ENCODE measurements at regions not wholly inside any gene's neighbourhood (a gene's known extent, or its start where the extent isn't known, plus 50 kb on each side); places are given as distances from the start of the nearest gene placed in this dataset.

DNA sequence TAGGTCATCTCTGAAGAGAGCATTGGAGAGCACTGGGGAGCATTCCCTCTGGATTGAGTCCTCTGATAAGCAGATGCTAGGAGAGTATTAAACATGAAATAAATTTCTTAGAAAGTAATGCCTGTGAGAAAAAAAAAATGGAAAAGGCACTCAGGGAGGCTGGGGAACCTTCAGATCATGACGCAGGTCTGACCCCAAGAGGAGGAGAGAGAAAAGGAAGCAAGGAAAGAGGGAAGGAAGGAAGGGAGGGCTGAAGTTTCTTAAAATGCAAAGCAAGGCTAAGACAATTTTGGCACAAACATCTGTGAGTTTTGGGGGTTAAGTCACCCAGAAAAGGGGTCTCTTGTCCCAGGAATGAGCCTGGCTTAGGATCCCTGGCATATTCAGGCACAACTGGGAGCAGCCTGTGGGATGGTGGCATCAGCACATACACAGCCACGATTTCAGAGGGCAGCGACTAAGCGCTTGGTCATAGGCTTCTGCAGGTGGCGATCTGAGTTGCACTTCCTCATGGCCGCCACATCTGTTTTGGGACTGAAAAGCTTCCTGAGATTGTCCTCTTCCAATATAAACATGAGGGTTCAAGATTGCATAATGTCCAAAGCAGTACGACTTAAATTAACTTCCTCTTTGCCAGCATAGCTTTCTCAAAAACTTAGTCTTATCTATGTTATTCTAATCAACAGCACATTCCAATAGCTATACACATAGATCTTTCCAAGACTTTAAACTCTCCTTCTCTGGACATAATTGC lies 692.7 kb downstream of the DNAH5 start:
- Mint-ChIP-seq H3K4me3 (no peak overlapping the region), H3K27me3 (ENCODE audit: low read depth in 3 of 3) (peaks cover 0 to 1% (median 0%) of the 10 kb centered on the region in 3 donors), H3K9me3 (peaks cover 0 to 13% (median 0%) of the 10 kb centered on the region in 6 donors), H3K27ac (no peak overlapping the region), H3K4me1 (no peaks in the 10 kb centered on the region), H3K36me3 (no peaks in the 10 kb centered on the region)
- DNase-seq: no peak

DNA sequence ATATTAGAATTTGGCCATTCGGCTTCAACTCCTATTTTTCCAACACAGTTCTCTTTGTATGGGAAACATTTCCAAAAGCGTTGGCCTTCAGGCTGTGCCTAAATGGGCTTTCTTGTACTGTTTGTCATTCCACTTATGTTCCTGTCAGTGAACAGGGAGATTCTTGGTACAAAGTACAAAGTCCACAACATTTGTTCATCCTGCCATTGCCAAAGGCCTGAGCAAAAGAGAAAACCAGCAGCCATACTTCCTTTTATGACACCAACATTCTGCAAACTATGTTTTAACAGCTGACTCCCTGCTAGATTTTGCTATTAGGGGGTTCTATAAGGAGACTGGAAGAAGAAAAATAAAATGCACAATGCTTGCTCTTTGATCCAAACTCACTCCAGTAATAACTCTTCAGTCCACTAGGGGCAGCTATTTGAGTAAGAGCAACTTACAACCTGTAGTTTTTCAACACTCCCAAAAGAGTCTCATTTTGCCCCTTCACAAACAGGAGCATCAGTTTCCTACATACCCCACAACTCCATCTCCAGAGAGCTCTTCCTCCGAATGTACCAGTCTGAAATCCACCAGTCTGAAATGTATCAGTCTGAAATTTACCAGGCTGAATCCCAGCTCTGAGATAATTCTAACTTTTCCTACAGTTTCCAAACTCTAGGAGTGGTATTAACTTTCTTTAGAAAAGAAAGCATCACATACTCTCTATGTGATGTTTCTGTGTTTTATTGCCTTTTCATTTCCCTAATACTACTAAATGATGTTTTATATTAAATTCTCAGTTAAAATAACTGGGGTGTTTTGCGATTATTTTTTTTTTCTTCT lies 693.8 kb downstream of the DNAH5 start:
- Mint-ChIP-seq H3K4me3 (no peak overlapping the region), H3K27ac (no peak overlapping the region), H3K4me1 (no peaks in the 10 kb centered on the region), H3K27me3 (ENCODE audit: low read depth in 3 of 3) (peaks cover 0 to 1% (median 0%) of the 10 kb centered on the region in 3 donors), H3K9me3 (peaks cover 0 to 11% (median 0%) of the 10 kb centered on the region in 6 donors), H3K36me3 (no peaks in the 10 kb centered on the region)
- no peak for DNase-seq

GRCh38 chr5:13249854-13250253 lies 694.6 kb downstream of the DNAH5 start:
- Mint-ChIP-seq H3K9me3 (peaks cover 0 to 11% (median 0%) of the 10 kb centered on the region in 6 donors), H3K27ac (no peak overlapping the region), H3K4me1 (no peaks in the 10 kb centered on the region), H3K27me3 (ENCODE audit: low read depth in 3 of 3) (peaks cover 0 to 1% (median 0%) of the 10 kb centered on the region in 3 donors), H3K36me3 (no peaks in the 10 kb centered on the region), H3K4me3 (no peak overlapping the region)
- DNase-seq: no peak

- Mint-ChIP-seq H3K36me3 (no peaks in the 10 kb centered on the region), H3K4me3 (no peak overlapping the region), H3K4me1 (no peaks in the 10 kb centered on the region), H3K27me3 (ENCODE audit: low read depth in 3 of 3) (no peaks in the 10 kb centered on the region), H3K27ac (no peak overlapping the region), H3K9me3 (peaks cover 0 to 6% (median 0%) of the 10 kb centered on the region in 6 donors)
- no peak for DNase-seq
Measured at GRCh38 chr5:13248253-13248652, 696.2 kb downstream of the DNAH5 start.

DNA sequence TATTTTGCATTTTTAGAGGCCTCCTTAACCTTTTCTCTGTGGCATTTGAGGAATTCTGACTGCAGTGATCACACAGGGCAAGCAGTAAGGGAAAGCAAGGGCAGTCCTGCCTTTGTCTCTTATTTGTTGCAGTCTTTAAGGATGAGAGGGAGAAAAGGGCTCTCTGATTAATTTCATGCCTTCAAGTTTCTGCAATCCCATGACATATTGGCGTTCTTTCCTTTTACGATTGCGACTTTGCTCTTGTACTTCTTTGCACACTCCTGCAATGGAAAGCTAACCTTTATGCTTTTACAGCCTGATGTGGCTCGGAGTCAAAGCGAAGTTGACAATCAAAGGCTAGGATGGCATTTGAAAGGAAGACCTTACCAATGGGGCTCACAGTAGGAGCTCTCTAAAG lies 698.4 kb downstream of the DNAH5 start:
- no peaks in the 10 kb centered on the region for H3K27me3 Mint-ChIP-seq (ENCODE audit: low read depth in 3 of 3)
- H3K36me3 Mint-ChIP-seq: no peaks in the 10 kb centered on the region
- H3K9me3 Mint-ChIP-seq: peaks cover 0 to 7% (median 0%) of the 10 kb centered on the region in 6 donors
- H3K4me3 Mint-ChIP-seq: no peak overlapping the region
- H3K27ac Mint-ChIP-seq: no peak overlapping the region
- H3K4me1 Mint-ChIP-seq: no peaks in the 10 kb centered on the region
- DNase-seq: no peak

DNA sequence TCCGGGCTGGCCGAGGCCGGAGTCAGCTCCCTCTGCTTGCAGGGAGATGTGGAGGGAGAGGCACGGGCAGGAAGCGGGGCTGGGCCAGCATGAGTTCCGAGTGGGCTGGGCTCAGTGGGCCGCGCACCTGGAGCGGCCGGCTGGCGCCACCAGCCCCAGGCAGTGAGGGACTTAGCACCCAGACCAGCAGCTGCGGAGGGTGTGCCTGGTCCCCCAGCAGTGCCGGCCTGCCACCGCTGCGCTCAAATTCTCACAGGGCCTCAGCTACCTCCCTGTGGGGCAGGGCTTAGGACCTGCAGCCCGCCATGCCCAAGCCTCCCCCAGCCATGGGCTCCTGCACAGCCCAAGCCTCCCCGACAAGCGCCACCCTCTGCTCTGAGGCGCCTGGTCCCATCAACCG lies 700.3 kb downstream of the DNAH5 start:
- Mint-ChIP-seq H3K4me1 (no peaks in the 10 kb centered on the region), H3K27me3 (ENCODE audit: low read depth in 3 of 3) (no peaks in the 10 kb centered on the region), H3K4me3 (no peak overlapping the region), H3K9me3 (peaks cover 0 to 7% (median 0%) of the 10 kb centered on the region in 6 donors), H3K27ac (no peak overlapping the region), H3K36me3 (no peaks in the 10 kb centered on the region)
- DNase-seq: no peak

DNA sequence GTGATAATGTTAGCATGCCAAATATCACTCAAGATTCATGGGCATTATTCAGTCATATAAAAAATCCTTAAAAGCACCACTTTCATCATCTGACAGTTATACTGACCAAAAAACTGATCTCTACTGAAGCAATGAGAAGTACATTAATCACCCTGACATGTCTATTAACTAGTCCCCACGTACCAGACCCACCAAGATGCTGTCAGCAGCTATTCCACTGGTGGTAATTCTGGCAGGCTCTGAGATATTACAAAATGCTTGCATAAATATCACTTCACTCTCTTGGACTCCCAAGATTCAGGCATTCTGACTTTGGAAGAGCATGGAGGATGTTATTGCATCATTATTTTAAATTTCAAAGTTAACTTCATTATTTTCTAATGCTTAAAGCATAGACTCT lies 717.0 kb downstream of the DNAH5 start:
- no peak for DNase-seq
- no peak overlapping the region for H3K4me3 Mint-ChIP-seq
- no peaks in the 10 kb centered on the region for H3K4me1 Mint-ChIP-seq
- H3K27ac Mint-ChIP-seq: no peak overlapping the region
- peaks cover 0 to 3% (median 2%) of the 10 kb centered on the region in 3 donors for H3K27me3 Mint-ChIP-seq (ENCODE audit: low read depth in 3 of 3)
- peaks cover 0 to 4% (median under 1%) of the 10 kb centered on the region in 6 donors for H3K9me3 Mint-ChIP-seq
- no peaks in the 10 kb centered on the region for H3K36me3 Mint-ChIP-seq

DNA sequence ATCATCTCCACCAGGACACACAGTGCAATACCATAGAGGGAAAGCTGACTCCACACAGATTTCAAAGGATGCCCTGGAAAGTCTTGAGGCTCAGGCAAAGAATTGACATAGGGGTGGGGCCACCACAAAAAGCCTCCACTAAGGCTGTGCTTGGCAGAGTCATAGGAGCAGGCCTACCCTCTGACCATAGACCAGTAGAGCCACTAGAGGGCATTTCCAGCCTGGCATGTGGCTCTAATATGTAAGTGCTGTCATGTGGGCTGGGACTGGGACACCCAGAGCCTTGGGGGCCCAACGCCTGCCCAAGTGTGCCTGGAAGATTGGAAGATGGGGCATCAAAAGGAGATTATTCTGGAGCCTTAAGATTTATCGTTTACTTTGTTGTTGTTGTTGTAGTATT lies 726.0 kb downstream of the DNAH5 start:
- Mint-ChIP-seq H3K27ac (no peak overlapping the region), H3K27me3 (ENCODE audit: low read depth in 3 of 3) (no peaks in the 10 kb centered on the region), H3K9me3 (peaks cover 0 to 6% (median 2%) of the 10 kb centered on the region in 6 donors), H3K4me1 (no peaks in the 10 kb centered on the region), H3K36me3 (no peaks in the 10 kb centered on the region), H3K4me3 (no peak overlapping the region)
- DNase-seq: no peak

DNA sequence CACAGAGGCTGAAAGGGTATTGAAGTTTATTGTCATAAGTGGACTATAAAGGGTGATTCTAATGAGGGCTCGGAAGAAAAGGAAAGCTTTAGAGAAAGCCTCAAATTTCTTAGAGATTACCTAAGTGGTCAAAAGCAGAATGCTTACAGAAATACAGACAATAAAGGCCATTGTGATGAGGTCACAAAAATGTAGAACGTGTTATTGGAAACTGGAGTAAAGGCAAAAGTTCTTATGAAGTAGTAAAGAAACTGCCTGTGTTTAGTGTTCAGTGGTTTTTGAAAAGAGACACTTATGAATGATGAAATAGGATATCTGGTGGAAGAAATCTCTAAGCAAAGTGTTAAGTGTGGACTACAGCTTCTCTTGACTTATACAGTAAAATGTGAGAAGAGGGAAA lies 726.9 kb downstream of the DNAH5 start:
- no peaks in the 10 kb centered on the region for H3K27me3 Mint-ChIP-seq (ENCODE audit: low read depth in 3 of 3)
- H3K36me3 Mint-ChIP-seq: no peaks in the 10 kb centered on the region
- DNase-seq: no peak
- no peak overlapping the region for H3K27ac Mint-ChIP-seq
- peaks cover 0 to 9% (median 2%) of the 10 kb centered on the region in 6 donors for H3K9me3 Mint-ChIP-seq
- H3K4me1 Mint-ChIP-seq: no peaks in the 10 kb centered on the region
- H3K4me3 Mint-ChIP-seq: no peak overlapping the region

DNA sequence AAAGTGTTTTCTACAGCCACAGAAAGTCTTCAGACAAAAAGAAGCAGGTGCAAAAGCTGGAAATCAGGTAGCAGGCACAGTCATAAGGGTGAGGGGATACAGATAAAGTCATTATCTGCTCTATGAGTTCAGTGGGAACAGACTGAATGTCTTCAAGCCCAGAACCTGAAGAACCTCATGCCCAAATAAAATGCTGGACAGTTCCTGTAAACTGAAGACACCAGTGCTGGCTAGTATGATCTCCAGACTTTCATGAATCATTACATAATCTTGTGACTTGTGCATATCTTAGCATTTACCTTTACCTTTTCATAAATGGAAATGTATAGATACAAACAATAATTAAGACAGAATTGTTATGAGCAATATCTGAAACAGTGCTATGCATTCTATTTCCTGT lies 728.7 kb downstream of the DNAH5 start:
- H3K9me3 Mint-ChIP-seq: peaks cover 0 to 12% (median 1%) of the 10 kb centered on the region in 6 donors
- DNase-seq: no peak
- H3K27me3 Mint-ChIP-seq (ENCODE audit: low read depth in 3 of 3): no peaks in the 10 kb centered on the region
- H3K27ac Mint-ChIP-seq: no peak overlapping the region
- H3K4me1 Mint-ChIP-seq: no peaks in the 10 kb centered on the region
- H3K4me3 Mint-ChIP-seq: no peak overlapping the region
- no peaks in the 10 kb centered on the region for H3K36me3 Mint-ChIP-seq

DNA sequence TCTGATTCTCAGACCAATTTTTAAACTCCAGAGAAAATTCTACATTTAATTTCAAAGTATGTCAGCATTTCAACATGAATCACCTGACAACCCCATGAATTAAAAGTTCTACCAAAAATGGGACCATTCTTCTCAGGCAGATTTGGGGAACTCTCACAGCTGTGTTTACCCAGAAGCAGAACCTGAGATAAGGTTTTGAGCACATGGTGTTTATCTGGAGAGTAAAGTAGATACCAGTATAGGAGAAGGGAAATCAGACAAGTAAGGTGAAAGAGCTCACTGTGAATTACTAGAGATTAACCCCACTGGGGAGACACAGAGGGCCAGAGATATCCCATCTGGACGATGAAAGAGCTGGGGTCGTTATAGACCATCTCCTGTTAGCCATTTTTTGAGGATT lies 729.1 kb downstream of the DNAH5 start:
- no peak for DNase-seq
- no peak overlapping the region for H3K27ac Mint-ChIP-seq
- H3K9me3 Mint-ChIP-seq: peaks cover 0 to 12% (median 0%) of the 10 kb centered on the region in 6 donors
- no peak overlapping the region for H3K4me3 Mint-ChIP-seq
- H3K4me1 Mint-ChIP-seq: no peaks in the 10 kb centered on the region
- no peaks in the 10 kb centered on the region for H3K36me3 Mint-ChIP-seq
- H3K27me3 Mint-ChIP-seq (ENCODE audit: low read depth in 3 of 3): no peaks in the 10 kb centered on the region

DNA sequence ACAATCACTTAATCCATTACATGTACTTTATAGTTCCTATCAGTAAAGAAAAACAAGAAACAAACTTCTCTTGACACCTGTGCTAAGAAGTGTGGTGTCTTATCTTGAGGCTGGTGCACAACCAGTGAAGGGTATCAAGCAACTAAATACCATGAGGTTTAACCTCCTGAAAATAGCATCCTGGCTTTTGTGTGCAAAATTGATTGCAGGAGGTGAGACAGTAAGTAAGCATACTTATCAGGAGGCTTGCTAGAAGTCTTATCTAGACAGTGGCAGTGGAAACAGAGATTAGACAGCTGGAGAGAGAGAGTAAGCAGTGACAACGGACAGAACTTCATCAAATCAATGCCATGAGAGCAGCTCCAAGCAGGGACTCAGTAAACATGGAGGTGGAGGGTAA lies 730.3 kb downstream of the DNAH5 start:
- Mint-ChIP-seq H3K4me3 (no peak overlapping the region), H3K27ac (no peak overlapping the region), H3K9me3 (peaks cover 0 to 12% (median 1%) of the 10 kb centered on the region in 6 donors), H3K4me1 (no peaks in the 10 kb centered on the region), H3K36me3 (peaks cover 0 to 2% (median 0%) of the 10 kb centered on the region in 3 donors), H3K27me3 (ENCODE audit: low read depth in 3 of 3) (no peaks in the 10 kb centered on the region)
- no peak for DNase-seq

DNA sequence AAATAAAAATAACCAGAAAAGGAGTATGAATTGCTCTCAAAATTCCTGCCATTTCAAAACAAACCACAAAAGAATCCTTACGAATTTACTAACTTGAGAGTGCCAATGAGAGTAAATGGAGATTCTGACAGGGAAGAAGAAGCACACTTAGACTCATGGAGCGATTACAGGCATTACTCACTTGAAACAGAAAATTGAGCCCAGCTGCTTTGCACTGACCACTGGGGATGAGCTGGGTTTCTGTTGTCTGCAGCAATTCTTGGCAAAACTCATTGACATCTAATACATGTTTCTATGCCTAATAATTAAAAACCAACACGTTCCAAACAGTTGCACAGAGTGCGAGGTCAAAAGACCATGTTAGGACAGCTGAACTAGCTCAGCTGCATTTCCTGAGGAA lies 731.6 kb downstream of the DNAH5 start:
- H3K36me3 Mint-ChIP-seq: peaks cover 0 to 4% (median 0%) of the 10 kb centered on the region in 3 donors
- no peak for DNase-seq
- H3K27ac Mint-ChIP-seq: no peak overlapping the region
- H3K4me3 Mint-ChIP-seq: no peak overlapping the region
- no peaks in the 10 kb centered on the region for H3K4me1 Mint-ChIP-seq
- peaks cover 0 to 3% (median 0%) of the 10 kb centered on the region in 3 donors for H3K27me3 Mint-ChIP-seq (ENCODE audit: low read depth in 3 of 3)
- H3K9me3 Mint-ChIP-seq: peaks cover 0 to 6% (median 2%) of the 10 kb centered on the region in 6 donors

DNA sequence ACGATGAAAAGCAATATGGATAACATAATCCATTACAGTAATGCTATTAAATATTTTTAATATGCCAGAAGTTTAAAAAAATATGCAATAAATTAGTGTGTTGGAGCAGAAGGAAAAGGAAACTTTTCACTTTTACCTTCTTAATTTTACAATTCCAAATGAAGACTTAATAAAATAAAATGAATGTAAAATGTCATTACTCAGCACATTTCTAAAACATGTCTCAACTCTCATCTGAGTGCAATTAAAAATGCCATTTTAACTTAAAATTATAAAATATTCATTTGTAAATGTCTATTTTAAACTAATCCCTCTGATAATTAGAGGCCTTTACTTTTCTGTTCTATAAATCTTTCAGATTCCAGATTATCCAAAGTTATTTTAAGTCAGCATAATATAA lies 733.4 kb downstream of the DNAH5 start:
- no peak for DNase-seq
- Mint-ChIP-seq H3K4me3 (no peak overlapping the region), H3K36me3 (peaks cover 0 to 4% (median 0%) of the 10 kb centered on the region in 3 donors), H3K27me3 (ENCODE audit: low read depth in 3 of 3) (peaks cover 0 to 3% (median 0%) of the 10 kb centered on the region in 3 donors), H3K27ac (no peak overlapping the region), H3K4me1 (no peaks in the 10 kb centered on the region), H3K9me3 (peaks cover 0 to 6% (median 2%) of the 10 kb centered on the region in 6 donors)
